A673 (cell line): ENCODE measurements at regions not wholly inside any gene's neighbourhood (a gene's known extent, or its start where the extent isn't known, plus 50 kb on each side); places are given as distances from the start of the nearest gene placed in this dataset.

Source experiments
- BruUV-seq: library from RNA; stranded (reverse); fragments of 400-500 nt; replicated peaks from 2 replicates; lab custom pipeline; 2021; lab: Mats Ljungman, UMichigan
- CTCF ChIA-PET: fragments of 300-600 bp; sonication (Branson Sonifier 250); formaldehyde crosslinking; loops from one replicate; lab custom pipeline; 2022; ENCODE audit warnings: antibody characterized with exemption; lab: Charles Lee
- POLR2A ChIA-PET: fragments of 300-600 bp; sonication (Branson Sonifier 250); formaldehyde crosslinking; loops from one replicate; lab custom pipeline; 2022; ENCODE audit warnings: antibody characterized with exemption; ENCODE audit not compliant: low non-redundant PET; lab: Charles Lee
- DNase-seq: peaks from one replicate; pipeline ENCODE4 v3.0.0-alpha.2; 2015; ENCODE audit warnings: low spot score
- H3K27ac ChIP-seq: fragments of 200-600 bp; sonication (generic); 2 replicates; pipeline ENCODE4 v1.5.1; 2016; ENCODE audit warnings: mixed run types, low read depth, mild to moderate bottlenecking, mixed read lengths, antibody characterized with exemption, low read length; ENCODE audit not compliant: poor library complexity, severe bottlenecking
- H3K27me3 ChIP-seq: fragments of 200-600 bp; sonication (generic); replicated peaks from 2 replicates; pipeline ENCODE4 v1.6.1; 2017; ENCODE audit warnings: mixed run types, low read depth, mild to moderate bottlenecking, mixed read lengths, antibody characterized with exemption, low read length; ENCODE audit not compliant: insufficient read depth, poor library complexity
- H3K36me3 ChIP-seq: fragments of 200-600 bp; sonication (generic); 2 replicates; pipeline ENCODE4 v1.6.1; 2016; ENCODE audit warnings: mixed run types, mild to moderate bottlenecking, mixed read lengths, antibody characterized with exemption, low read length; ENCODE audit not compliant: insufficient read depth, poor library complexity, severe bottlenecking
- H3K4me1 ChIP-seq: fragments of 200-600 bp; sonication (generic); 2 replicates; pipeline ENCODE4 v1.6.1; 2017; ENCODE audit warnings: mixed run types, mild to moderate bottlenecking, mixed read lengths, antibody characterized with exemption, low read length; ENCODE audit not compliant: insufficient read depth, poor library complexity, severe bottlenecking
- H3K4me3 ChIP-seq: fragments of 200-600 bp; sonication (generic); 2 replicates; pipeline ENCODE4 v1.5.1; 2016; ENCODE audit warnings: low read depth, mixed run types, mild to moderate bottlenecking, mixed read lengths, low read length; ENCODE audit not compliant: poor library complexity, severe bottlenecking
- H3K9me3 ChIP-seq: fragments of 200-600 bp; sonication (generic); 2 replicates; pipeline ENCODE4 v1.6.1; 2016; ENCODE audit warnings: mixed run types, low read depth, mild to moderate bottlenecking, mixed read lengths, antibody characterized with exemption, low read length; ENCODE audit not compliant: poor library complexity, severe bottlenecking
- EZH2 ChIP-seq: fragments of 200-600 bp; sonication (generic); IDR thresholded peaks from 2 replicates; pipeline ENCODE4 v1.6.1; 2017; ENCODE audit warnings: borderline replicate concordance, low read depth, mild to moderate bottlenecking, mixed read lengths, antibody characterized with exemption, low read length; ENCODE audit not compliant: poor library complexity, severe bottlenecking
- intact Hi-C: fragments of 100-400 bp; cut with micrococcal nuclease; formaldehyde crosslinking; loops from one replicate; pipeline ENCODE4 v1.10.0; 2022; ENCODE audit not compliant: unreplicated experiment
- TF ChIP-seq, protein P1 (sequence below): fragments of 300-800, 200-600 bp; sonication (generic); conservative IDR thresholded peaks from 2 replicates; pipeline ENCODE4 v1.5.1; 2017; ENCODE audit warnings: low read depth, mild to moderate bottlenecking, antibody characterized with exemption, low read length, moderate library complexity, mixed read lengths

DNA sequence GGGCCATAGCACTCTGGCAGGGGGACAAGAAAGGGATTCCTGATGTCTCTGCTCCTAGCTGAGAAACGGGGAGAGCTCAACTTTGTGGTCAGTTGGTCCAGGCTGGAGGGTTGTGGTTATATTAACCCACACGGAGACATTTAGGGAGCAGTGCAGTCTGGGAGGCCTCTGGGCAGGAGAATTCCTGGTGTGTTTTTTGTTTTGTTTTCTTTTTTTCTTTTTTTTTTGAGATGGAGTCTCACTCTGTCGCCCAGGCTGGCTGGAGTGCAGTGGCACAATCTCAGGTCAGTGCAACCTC is 88.0 kb upstream of the SHISAL1 start:
- H3K36me3 ChIP-seq, result no peaks in the 10 kb centered on the region
- ChIA-PET POLR2A (no interaction called here), CTCF (no interaction called here)
- no peaks in the 10 kb centered on the region for H3K9me3 ChIP-seq
- no peak for TF ChIP-seq EZH2
- TF ChIP-seq, protein P1, sequence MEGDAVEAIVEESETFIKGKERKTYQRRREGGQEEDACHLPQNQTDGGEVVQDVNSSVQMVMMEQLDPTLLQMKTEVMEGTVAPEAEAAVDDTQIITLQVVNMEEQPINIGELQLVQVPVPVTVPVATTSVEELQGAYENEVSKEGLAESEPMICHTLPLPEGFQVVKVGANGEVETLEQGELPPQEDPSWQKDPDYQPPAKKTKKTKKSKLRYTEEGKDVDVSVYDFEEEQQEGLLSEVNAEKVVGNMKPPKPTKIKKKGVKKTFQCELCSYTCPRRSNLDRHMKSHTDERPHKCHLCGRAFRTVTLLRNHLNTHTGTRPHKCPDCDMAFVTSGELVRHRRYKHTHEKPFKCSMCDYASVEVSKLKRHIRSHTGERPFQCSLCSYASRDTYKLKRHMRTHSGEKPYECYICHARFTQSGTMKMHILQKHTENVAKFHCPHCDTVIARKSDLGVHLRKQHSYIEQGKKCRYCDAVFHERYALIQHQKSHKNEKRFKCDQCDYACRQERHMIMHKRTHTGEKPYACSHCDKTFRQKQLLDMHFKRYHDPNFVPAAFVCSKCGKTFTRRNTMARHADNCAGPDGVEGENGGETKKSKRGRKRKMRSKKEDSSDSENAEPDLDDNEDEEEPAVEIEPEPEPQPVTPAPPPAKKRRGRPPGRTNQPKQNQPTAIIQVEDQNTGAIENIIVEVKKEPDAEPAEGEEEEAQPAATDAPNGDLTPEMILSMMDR, result no peak
- no peak overlapping the region for H3K27ac ChIP-seq
- BruUV-seq, result no TSS peak
- intact Hi-C loops, result no loop called here
- DNase-seq, result no peak
- no peaks in the 10 kb centered on the region for H3K27me3 ChIP-seq
- H3K4me1 ChIP-seq, result no peaks in the 10 kb centered on the region
- no peak overlapping the region for H3K4me3 ChIP-seq

- ChIA-PET POLR2A (no interaction called here), CTCF (no interaction called here)
- no peak for DNase-seq
These were observed 87.4 kb upstream of the SHISAL1 start for GRCh38 chr22:44399906-44400762.

DNA sequence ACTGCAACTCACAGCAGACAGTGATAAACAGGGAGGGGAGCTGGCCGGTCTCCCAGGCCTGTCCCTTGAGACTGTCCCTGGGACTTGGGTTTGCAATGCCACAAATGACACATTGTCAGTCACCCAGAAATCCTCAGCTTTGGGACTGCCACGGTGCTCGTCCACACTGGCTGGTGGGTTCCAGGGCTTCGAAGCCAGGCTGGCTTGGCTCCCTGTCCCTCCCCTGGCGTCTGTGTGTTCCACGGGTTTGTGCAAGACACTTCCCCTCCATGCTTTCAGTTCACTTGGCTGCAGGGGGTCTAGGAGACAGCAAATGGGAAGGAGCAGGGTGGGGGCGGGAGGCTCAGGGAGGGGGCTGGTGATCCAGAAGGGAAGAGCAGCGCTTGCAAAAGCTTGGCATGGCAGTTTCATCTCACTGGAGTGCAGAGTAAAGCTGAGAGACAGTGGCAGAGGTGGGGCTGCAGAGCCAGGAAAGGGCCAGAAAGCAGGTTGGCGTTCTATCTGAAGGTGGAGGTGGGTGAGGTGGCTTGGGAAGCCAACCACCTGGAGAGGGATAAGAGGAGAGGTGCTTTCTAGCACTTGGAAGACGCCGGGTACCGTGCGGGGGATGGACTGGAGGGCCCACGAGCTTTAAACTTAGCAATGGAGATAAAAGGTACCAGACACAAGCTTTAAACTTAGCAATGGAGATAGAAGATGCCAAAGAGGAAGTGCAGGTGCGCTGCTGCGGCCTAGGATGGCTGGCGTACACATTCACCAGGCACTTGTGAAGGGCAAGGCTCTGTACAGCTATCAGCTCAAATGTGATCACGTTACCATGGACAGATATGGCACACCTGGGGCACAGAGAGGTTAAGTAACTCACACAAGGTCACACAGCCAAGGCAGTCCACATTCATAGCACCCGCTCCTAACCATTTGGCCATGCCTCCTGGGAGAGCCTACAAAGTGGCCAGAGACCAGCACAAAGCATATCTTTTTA is 86.4 kb upstream of the SHISAL1 start:
- BruUV-seq, result no TSS peak
- ChIA-PET CTCF (no interaction called here), POLR2A (no interaction called here)
- Histone ChIP-seq H3K27ac (no peak overlapping the region), H3K36me3 (no peaks in the 10 kb centered on the region), H3K27me3 (no peaks in the 10 kb centered on the region), H3K9me3 (no peaks in the 10 kb centered on the region), H3K4me1 (no peaks in the 10 kb centered on the region), H3K4me3 (no peak overlapping the region)
- DNase-seq, result peak; percentile 33
- TF ChIP-seq, protein P1, result no peak
- TF ChIP-seq EZH2, result no peak
- intact Hi-C loops, result no loop called here

More at GRCh38 chr22:44399906-44400762, 87.4 kb upstream of the SHISAL1 start:
- H3K4me3 ChIP-seq, result no peak overlapping the region
- no peaks in the 10 kb centered on the region for H3K4me1 ChIP-seq
- H3K9me3 ChIP-seq, result no peaks in the 10 kb centered on the region
- intact Hi-C loops, result no loop called here
- H3K36me3 ChIP-seq, result no peaks in the 10 kb centered on the region
- TF ChIP-seq, protein P1, result no peak
- TF ChIP-seq EZH2, result no peak
- no peaks in the 10 kb centered on the region for H3K27me3 ChIP-seq
- BruUV-seq, result no TSS peak
- H3K27ac ChIP-seq, result no peak overlapping the region
